Femur (tissue), 1 donor: ENCODE measurements at regions not wholly inside any gene's neighbourhood (a gene's known extent, or its start where the extent isn't known, plus 50 kb on each side); places are given as distances from the start of the nearest gene placed in this dataset.
"Not testable (repeated sequence)": the region's sequence is repeated elsewhere in the genome, so short reads cannot be mapped to it uniquely, and the experiment has no call there.

Experiments
- DNase-seq: peaks from one replicate; pipeline ENCODE4 v3.0.0-alpha.2; 2017

GRCh38 chr9:42326482-42326881 is 143.0 kb downstream of the SPATA31A6 start:
- DNase-seq = not testable (repeated sequence)

GRCh38 chr9:42335342-42335741 is 151.9 kb downstream of the SPATA31A6 start:
- not testable (repeated sequence) for DNase-seq

GRCh38 chr9:42335984-42336657 is 152.7 kb downstream of the SPATA31A6 start:
- DNase-seq = not testable (repeated sequence)

GRCh38 chr9:42338275-42338674 is 154.8 kb downstream of the SPATA31A6 start:
- not testable (repeated sequence) for DNase-seq

- DNase-seq = not testable (repeated sequence)
Measured at GRCh38 chr9:42339671-42340434, 156.4 kb downstream of the SPATA31A6 start.

- DNase-seq = not testable (repeated sequence)
Measured at GRCh38 chr9:42340435-42340723, 156.9 kb downstream of the SPATA31A6 start.

- not testable (repeated sequence) for DNase-seq
Measured at GRCh38 chr9:42341860-42342259, 158.4 kb downstream of the SPATA31A6 start.

GRCh38 chr9:42342297-42342696 is 158.8 kb downstream of the SPATA31A6 start:
- DNase-seq = not testable (repeated sequence)

GRCh38 chr9:42344508-42344907 is 161.0 kb downstream of the SPATA31A6 start:
- DNase-seq = not testable (repeated sequence)

- not testable (repeated sequence) for DNase-seq
Measured at GRCh38 chr9:42346916-42347315, 163.5 kb downstream of the SPATA31A6 start.

- DNase-seq = not testable (repeated sequence)
Measured at GRCh38 chr9:42349181-42349580, 165.7 kb downstream of the SPATA31A6 start.

GRCh38 chr9:42350412-42350811 is 167.0 kb downstream of the SPATA31A6 start:
- DNase-seq = not testable (repeated sequence)

- DNase-seq = not testable (repeated sequence)
Measured at GRCh38 chr9:42357604-42358373, 174.3 kb downstream of the SPATA31A6 start.

GRCh38 chr9:42358626-42359247 is 175.3 kb downstream of the SPATA31A6 start:
- not testable (repeated sequence) for DNase-seq

- not testable (repeated sequence) for DNase-seq
Measured at GRCh38 chr9:42364410-42365243, 181.2 kb downstream of the SPATA31A6 start.

- not testable (repeated sequence) for DNase-seq
Measured at GRCh38 chr9:42365244-42365945, 181.9 kb downstream of the SPATA31A6 start.

GRCh38 chr9:42368279-42368881 is 184.9 kb downstream of the SPATA31A6 start:
- DNase-seq = not testable (repeated sequence)

GRCh38 chr9:42370172-42370571 is 186.7 kb downstream of the SPATA31A6 start:
- not testable (repeated sequence) for DNase-seq

- DNase-seq = not testable (repeated sequence)
Measured at GRCh38 chr9:42371417-42371816, 188.0 kb downstream of the SPATA31A6 start.

GRCh38 chr9:42377530-42378417 is 194.3 kb downstream of the SPATA31A6 start:
- DNase-seq = not testable (repeated sequence)
